Common myeloid progenitor, CD34-positive (primary cell): ENCODE measurements at regions not wholly inside any gene's neighbourhood (a gene's known extent, or its start where the extent isn't known, plus 50 kb on each side); places are given as distances from the start of the nearest gene placed in this dataset.

Experiments used
- CTCF ChIA-PET: fragments of 350-600 bp; sonication (Branson Sonifier 250); formaldehyde crosslinking; loops from one replicate; lab custom pipeline; 2021; ENCODE audit warnings: antibody characterized with exemption; lab: Charles Lee
- POLR2A ChIA-PET: fragments of 350-600 bp; sonication (Branson Sonifier 250); formaldehyde crosslinking; loops from one replicate; lab custom pipeline; 2021; ENCODE audit warnings: antibody characterized with exemption; lab: Charles Lee
- DNase-seq, 3 donors: peaks; one replicate each; pipeline versions ENCODE4 v3.0.0 to v3.0.0-alpha.2; 2013
- H3K27ac ChIP-seq, 2 experiments: 1 replicate in 1 of 2; 2 replicates in 1 of 2; pipeline ENCODE4 v1.7.0; 2013; ENCODE audit warnings: inconsistent platforms in 2 of 2, low read length in 2 of 2, mild to moderate bottlenecking in 2 of 2, low read depth in 1 of 2, moderate library complexity in 1 of 2; ENCODE audit not compliant: severe bottlenecking in 2 of 2, insufficient read depth in 1 of 2, poor library complexity in 1 of 2
- H3K27me3 ChIP-seq, 5 experiments: replicated peaks in 2 of 5; 1 replicate in 3 of 5; 2 replicates in 2 of 5; pipeline versions ENCODE4 v1.6.1 to v1.7.0; 2013; ENCODE audit warnings: low read length in 4 of 5, mild to moderate bottlenecking in 2 of 5, moderate library complexity in 2 of 5, inconsistent platforms in 1 of 5; ENCODE audit not compliant: insufficient read depth in 5 of 5, control insufficient read depth in 4 of 5
- H3K36me3 ChIP-seq, 4 experiments: 1 replicate in 2 of 4; 2 replicates in 2 of 4; pipeline versions ENCODE4 v1.6.1 to v1.7.0; 2013; ENCODE audit warnings: low read length in 3 of 4, control low read depth in 1 of 4, mild to moderate bottlenecking in 1 of 4; ENCODE audit not compliant: control insufficient read depth in 4 of 4, insufficient read depth in 4 of 4
- H3K4me1 ChIP-seq, 4 experiments: 1 replicate in 3 of 4; 2 replicates in 1 of 4; pipeline versions ENCODE4 v1.6.1 to v1.7.1; 2013; ENCODE audit warnings: low read length in 3 of 4, mild to moderate bottlenecking in 3 of 4, control low read depth in 1 of 4, inconsistent platforms in 1 of 4, moderate library complexity in 1 of 4; ENCODE audit not compliant: control insufficient read depth in 4 of 4, insufficient read depth in 4 of 4; ENCODE audit errors: control extremely low read depth in 1 of 4
- H3K4me3 ChIP-seq, 7 experiments: 1 replicate in 4 of 7; 2 replicates in 3 of 7; pipeline versions ENCODE4 v1.5.1 to v1.7.0; 2013; ENCODE audit warnings: mild to moderate bottlenecking in 7 of 7, low read length in 6 of 7, moderate library complexity in 6 of 7, inconsistent platforms in 2 of 7, low read depth in 2 of 7, control low read depth in 1 of 7; ENCODE audit not compliant: insufficient read depth in 4 of 7, control insufficient read depth in 1 of 7; ENCODE audit errors: extremely low read depth in 1 of 7
- H3K9me3 ChIP-seq, 5 experiments: 1 replicate in 4 of 5; 2 replicates in 1 of 5; pipeline versions ENCODE4 v1.6.1 to v1.7.1; 2013; ENCODE audit warnings: low read length in 4 of 5, mild to moderate bottlenecking in 2 of 5, inconsistent platforms in 1 of 5, low read depth in 1 of 5, moderate library complexity in 1 of 5; ENCODE audit not compliant: control insufficient read depth in 4 of 5, insufficient read depth in 2 of 5; ENCODE audit errors: control extremely low read depth in 1 of 5
- WGBS: methylation state at CpG from one replicate; pipeline ENCODE4 v1.1.5; 2013; ENCODE audit not compliant: insufficient coverage; 5-methylcytosine and 5-hydroxymethylcytosine counted together

DNA sequence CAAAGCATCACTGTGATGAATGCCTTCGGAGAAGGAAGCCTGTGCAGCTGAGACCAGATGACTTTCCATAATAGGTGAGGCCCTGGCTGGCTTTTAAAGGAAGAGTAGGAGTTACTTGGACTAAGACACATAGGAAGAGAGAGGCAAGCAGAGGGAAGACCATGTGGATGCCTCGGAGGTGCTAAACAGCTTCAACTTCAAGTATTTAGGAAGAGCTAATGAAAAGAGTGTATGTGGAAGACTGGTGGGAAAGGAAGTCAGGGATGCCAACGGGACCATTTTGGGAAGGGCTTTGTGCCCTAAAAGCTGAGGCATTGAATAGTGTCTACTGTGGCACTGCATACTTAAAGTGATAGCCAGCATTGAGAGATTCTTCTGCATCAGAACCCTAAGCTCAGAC is 69.3 kb upstream of the OPCML start:
- Histone ChIP-seq H3K27ac (no peak overlapping the region), H3K4me3 (no peak overlapping the region), H3K9me3 (no peaks in the 10 kb centered on the region), H3K27me3 (no peaks in the 10 kb centered on the region), H3K4me1 (no peaks in the 10 kb centered on the region), H3K36me3 (no peaks in the 10 kb centered on the region)
- DNase-seq: no peak
- 89% methylated on average over 3 of the region's 3 CpGs for WGBS
- ChIA-PET CTCF (interaction anchor here (1.7 kb wide), 1 partner anchor 10 kb away, joined by 4 read pairs; no protein-coding TSS in a partner anchor), POLR2A (no interaction called here)

DNA sequence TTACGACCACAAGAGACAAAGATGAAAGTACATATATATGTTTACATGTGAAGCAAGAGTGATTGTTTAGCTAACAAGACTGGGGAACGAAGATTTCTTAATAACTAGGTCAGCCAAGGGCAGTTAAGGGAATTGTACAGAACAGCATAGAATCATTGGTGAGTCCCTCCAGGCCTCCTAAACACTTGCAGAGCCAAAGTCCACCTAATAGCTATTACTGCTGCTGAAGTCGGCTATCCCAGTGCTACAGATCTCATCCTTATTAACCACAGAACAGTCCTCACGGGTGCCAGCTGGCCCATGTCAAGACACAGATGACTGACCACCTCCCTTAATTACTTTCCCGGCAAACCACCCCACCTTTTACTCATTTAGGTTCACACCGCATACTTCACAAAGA is 68.5 kb upstream of the OPCML start:
- WGBS: 100% methylated on average over 2 of the region's 6 CpGs
- ChIA-PET POLR2A (no interaction called here), CTCF (interaction anchor here (1.7 kb wide), 1 partner anchor 9 kb away, joined by 4 read pairs; no protein-coding TSS in a partner anchor)
- no peaks in the 10 kb centered on the region for H3K27me3 ChIP-seq
- no peaks in the 10 kb centered on the region for H3K9me3 ChIP-seq
- no peaks in the 10 kb centered on the region for H3K36me3 ChIP-seq
- no peaks in the 10 kb centered on the region for H3K4me1 ChIP-seq
- H3K27ac ChIP-seq: no peak overlapping the region
- no peak overlapping the region for H3K4me3 ChIP-seq
- DNase-seq: no peak

DNA sequence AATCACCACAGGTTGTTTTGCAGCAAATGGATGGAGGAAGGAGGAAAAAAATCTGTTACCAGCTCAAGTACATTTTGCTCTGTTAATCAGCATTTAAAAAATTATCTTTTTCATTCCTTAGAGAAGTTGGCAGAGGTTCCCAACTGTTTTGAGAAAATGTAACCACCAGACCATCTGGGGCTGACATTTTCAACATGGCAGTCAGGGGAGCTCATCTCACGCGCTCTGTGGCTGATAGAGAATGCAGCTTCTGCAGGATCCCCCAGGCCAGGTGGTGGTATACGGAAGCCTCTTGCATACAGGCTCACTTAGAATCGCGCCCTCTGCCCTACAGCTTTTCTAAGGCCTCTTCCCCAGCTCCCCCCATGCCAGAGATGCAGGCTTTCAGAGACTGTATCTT is 68.0 kb upstream of the OPCML start:
- ChIA-PET POLR2A (no interaction called here), CTCF (interaction anchor here (1.7 kb wide), 1 partner anchor 8 kb away, joined by 4 read pairs; no protein-coding TSS in a partner anchor)
- Histone ChIP-seq H3K27ac (no peak overlapping the region), H3K4me3 (no peak overlapping the region), H3K4me1 (no peaks in the 10 kb centered on the region), H3K27me3 (no peaks in the 10 kb centered on the region), H3K36me3 (no peaks in the 10 kb centered on the region), H3K9me3 (no peaks in the 10 kb centered on the region)
- WGBS: 90% methylated on average over 3 of the region's 5 CpGs
- DNase-seq: no peak

DNA sequence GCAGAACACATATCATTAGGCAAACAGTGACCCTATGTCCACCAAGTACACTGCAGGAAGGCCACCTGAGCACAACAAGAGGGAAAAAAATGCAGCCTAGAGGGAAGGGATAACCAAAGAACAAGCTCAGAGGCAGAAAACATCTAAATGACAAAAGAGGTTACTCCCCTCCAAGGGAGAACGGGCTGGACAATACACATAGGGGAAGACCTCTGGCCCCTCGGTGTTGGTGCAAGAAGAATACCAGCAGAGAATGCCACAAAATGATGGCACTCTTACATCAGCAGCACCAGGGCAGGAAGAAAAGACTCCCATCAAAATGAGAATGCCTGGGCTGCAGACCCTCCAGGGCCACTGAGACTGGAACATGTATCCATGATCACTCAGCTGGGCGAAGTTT is 66.6 kb upstream of the OPCML start:
- no peaks in the 10 kb centered on the region for H3K36me3 ChIP-seq
- H3K9me3 ChIP-seq: no peaks in the 10 kb centered on the region
- ChIA-PET CTCF (no interaction called here), POLR2A (no interaction called here)
- WGBS: 85% methylated on average over 3 of the region's 3 CpGs
- H3K4me3 ChIP-seq: no peak overlapping the region
- no peaks in the 10 kb centered on the region for H3K4me1 ChIP-seq
- DNase-seq: no peak
- no peak overlapping the region for H3K27ac ChIP-seq
- H3K27me3 ChIP-seq: no peaks in the 10 kb centered on the region

DNA sequence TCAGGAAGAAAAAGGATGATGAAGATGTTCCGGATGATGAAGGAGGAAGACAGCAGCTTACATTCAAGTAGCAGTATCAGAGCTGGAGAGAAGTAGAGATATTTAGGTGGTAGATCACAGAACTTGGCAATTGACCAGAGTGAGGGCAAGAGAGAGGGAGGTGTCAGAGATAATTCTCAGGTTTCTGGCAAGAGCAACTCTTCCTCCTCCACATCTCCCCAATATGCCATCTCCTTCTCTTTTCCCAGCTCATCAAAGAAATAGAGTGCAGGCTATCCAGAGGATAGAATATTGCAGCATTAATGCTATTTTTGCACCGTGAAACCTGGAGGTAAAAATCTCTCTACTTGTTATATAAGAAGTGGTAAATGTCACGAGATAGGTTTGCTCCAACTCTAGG is 64.9 kb upstream of the OPCML start:
- 92% methylated on average over 1 of the region's 3 CpGs for WGBS

DNA sequence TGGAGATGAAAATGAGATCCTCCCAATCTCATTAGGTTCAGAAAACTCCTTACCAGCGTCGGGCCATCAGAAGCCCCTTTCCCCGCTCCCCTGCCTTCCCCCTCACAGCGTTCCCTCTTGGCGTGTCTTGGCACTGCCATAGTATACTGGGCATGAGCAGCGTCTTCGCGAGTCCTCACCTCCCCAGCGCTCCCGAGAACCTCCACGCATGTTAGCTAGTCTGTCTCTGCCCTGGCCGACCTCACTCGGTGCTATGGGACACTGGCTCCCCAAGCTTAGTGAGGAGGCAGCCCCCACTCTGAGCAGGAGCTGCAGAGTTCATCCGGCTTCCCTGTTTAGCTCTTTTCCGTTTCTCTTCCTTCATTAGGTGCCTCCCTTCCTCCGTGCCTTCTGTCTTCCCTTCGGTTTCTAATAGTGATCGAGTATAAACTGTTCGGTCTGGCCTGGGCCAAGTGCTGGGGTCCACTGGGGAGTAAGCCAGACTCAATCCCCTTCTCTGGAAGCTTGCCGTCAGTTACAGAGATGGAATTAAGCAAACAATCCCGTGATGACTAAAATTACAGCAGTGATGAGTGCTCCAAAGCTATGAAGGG is 63.8 kb upstream of the OPCML start:
- Histone ChIP-seq H3K4me1 (no peaks in the 10 kb centered on the region), H3K9me3 (no peaks in the 10 kb centered on the region), H3K27me3 (no peaks in the 10 kb centered on the region), H3K36me3 (no peaks in the 10 kb centered on the region), H3K4me3 (no peak overlapping the region), H3K27ac (no peak overlapping the region)
- ChIA-PET POLR2A (no interaction called here), CTCF (no interaction called here)
- DNase-seq: no peak
- WGBS: 93% methylated on average over 21 of the region's 21 CpGs

More for the DNA sequence above, 64.9 kb upstream of the OPCML start:
- DNase-seq: no peak
- ChIA-PET CTCF (no interaction called here), POLR2A (no interaction called here)
- no peaks in the 10 kb centered on the region for H3K4me1 ChIP-seq
- no peak overlapping the region for H3K27ac ChIP-seq
- no peaks in the 10 kb centered on the region for H3K36me3 ChIP-seq
- no peak overlapping the region for H3K4me3 ChIP-seq
- no peaks in the 10 kb centered on the region for H3K9me3 ChIP-seq
- no peaks in the 10 kb centered on the region for H3K27me3 ChIP-seq

DNA sequence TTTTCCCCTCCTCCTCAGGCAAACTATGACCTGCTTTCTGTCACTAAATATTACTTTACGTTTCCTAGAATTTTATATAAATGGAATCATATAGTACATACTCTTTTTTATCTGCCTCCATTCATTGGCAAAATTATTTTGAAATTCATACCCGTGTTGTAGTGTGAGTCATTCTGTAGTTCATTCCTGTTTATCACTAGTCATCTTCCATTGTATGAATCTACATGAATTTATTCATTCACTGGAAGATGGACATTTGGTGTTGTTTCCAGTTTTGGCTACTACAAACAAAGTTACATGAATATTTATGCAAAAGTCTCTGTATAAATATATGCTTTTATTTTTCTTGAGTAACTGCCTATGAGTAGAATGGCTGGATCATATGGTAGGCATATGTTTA is 60.7 kb upstream of the OPCML start:
- no peak overlapping the region for H3K27ac ChIP-seq
- no peaks in the 10 kb centered on the region for H3K4me1 ChIP-seq
- H3K27me3 ChIP-seq: no peaks in the 10 kb centered on the region
- POLR2A ChIA-PET: no interaction called here
- no peaks in the 10 kb centered on the region for H3K36me3 ChIP-seq
- CTCF ChIA-PET: no interaction called here
- WGBS: no CpG with 5 or more reads among the region's 2 CpGs
- no peaks in the 10 kb centered on the region for H3K9me3 ChIP-seq
- no peak overlapping the region for H3K4me3 ChIP-seq
- DNase-seq: no peak
